Inferior parietal cortex (tissue), 1 donor: ENCODE measurements at regions not wholly inside any gene's neighbourhood (a gene's known extent, or its start where the extent isn't known, plus 50 kb on each side); places are given as distances from the start of the nearest gene placed in this dataset.
A peak's percentile ranks its signal among the peaks of the same experiment; 100 is the strongest.
"Not testable (repeated sequence)": the region's sequence is repeated elsewhere in the genome, so short reads cannot be mapped to it uniquely, and the experiment has no call there.

Experiments used
- DNase-seq: peaks from one replicate; pipeline ENCODE4 v3.0.0-alpha.2; 2016; ENCODE audit errors: extremely low spot score

DNA sequence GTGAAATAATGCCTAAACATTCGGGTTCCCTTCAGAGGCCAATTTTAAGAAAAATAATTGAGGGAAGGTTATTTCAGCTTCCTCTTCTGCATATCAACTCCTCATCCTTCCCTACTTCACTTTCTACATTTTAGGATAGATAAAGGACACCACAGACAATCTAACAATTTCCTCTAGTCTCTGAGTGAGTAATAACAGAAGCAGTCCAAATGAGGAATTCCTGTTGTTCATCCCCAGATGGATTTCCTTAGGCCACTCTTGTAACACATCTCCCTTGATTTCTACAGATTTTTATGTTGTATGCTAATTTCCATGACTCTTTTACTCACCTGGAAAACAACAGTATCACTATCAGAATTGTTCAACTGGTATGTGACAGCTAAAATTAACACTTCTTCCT lies 87.7 kb upstream of the LYPLAL1 start:
- DNase-seq = no peak

DNA sequence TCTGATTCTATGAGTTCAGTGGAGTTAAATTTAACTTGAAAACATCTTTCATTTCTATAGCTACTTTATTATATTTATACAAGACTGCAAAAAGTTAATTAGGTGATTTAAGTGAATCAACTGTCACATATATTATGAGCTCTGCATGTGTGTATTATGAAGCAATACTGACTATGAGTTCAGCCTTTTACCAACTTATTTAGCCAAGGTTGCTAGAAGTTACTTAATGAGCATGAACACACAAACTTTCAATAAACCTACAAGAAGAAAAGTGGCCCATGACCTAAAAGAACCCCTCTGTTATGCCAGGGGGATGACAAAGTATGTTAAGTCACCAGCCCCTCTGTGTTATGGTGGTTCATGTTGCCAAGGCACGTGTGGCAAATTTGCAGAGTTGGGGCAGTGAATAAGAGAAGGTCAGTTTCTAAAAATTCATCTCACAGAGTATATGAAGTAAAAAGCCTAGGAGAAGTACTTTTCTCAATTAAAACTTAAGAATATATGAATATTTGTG lies 86.7 kb upstream of the LYPLAL1 start:
- no peak for DNase-seq

DNA sequence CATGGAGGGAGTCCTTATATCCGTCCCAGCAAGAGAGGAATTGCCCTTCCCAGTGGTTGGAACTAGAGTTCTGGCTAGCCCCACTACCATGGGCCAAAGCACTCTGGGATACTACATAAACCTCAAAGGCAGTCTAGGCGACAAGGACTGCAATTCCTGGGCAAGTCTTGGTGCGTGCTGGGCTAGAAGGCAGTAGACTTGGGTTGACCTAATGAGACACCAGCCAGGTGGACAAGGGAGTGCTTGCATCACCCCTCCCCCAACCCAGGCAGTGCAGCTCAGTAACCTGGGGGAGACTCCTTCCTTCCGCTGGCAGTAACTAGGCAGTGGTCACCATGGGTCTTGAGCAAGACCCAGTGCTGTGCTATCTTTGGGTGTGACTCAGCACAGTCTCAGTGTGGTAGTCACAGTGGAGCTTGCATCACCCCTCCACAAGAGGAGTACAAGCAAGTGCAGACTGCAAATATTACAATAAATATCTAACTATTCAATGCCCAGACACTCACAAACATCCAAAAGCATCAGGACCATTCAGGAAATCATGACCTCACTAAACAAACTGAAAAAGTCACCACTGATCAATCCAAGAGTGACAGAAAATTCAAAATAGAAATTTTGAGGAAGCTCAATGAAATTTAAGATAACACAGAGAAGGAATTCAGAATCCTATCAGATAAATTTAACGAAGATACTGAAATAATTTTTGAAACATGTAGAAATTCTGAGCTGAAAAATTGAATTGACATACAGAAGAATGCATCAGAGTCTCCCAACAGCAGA lies 84.7 kb upstream of the LYPLAL1 start:
- peak; percentile 39 for DNase-seq

DNA sequence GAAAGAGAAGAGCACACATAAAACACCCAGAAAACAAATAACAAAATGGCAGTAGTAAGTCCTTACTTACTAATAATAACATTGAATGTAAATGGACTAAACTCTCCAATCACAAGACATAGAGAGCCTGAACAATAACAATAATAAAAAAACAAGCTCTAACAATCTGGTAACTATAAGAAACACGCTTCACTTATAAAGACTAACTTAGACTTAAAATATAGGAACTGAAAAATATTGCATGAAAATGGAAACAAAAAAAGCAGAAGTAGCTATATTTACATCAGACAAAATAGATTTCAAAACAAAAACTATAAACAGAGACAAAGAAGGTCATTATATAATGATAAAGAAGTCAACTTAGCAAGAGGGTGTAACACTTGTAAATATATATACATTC lies 83.1 kb upstream of the LYPLAL1 start:
- DNase-seq = no peak

DNA sequence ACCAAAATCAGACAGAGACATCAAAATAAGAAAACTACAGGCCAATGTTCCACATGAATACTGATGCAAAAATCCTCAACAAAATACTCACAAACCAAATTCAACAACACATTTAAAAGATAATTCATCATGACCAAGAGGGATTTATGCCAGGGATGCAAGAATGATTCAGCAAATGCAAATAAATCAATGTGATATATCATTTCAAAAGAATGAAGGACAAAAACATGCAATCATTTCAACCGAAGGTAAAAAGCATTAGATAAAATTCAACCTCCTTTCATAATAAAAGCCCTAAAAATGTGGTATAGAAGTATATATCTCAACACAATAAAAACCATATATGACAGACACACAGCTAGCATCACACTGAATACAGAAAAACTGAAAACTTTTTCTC lies 81.5 kb upstream of the LYPLAL1 start:
- no peak for DNase-seq

DNA sequence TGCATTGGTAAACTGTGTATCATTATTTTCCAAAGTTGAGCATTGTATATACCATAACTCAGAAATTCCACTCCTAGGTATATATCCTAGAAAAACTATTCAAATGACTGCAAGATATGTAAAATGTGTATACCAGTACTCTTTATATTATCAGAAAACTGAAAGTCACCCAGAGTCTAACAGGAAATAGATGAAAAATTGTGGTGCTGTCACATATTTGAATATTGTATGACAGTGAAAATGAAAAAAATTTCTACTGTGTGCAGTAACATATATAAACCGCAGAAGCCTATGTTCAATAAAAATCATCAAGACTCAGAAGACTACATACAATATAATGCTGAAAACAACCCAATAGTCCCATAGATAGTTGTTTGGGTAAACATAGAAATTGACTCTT lies 74.4 kb upstream of the LYPLAL1 start:
- no peak for DNase-seq

DNA sequence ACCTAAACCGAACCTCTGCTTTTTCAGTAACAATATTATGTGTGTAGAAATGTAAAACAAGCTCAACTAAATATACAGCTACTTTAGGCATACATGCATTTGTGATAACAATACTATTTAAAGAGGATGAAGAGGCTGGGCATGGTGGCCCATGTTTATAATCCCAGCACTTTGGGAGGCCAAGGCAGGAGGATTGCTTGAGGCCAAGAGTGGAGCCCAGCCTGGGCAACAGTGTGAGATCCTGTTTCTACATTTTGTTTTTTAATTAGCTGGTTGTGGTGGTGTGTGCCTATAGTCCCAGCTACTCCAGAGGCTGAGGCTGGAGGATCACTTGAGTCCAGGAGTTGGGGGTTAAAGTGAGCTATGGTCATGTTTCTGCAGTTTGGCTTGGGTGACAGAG lies 73.6 kb upstream of the LYPLAL1 start:
- no peak for DNase-seq

DNA sequence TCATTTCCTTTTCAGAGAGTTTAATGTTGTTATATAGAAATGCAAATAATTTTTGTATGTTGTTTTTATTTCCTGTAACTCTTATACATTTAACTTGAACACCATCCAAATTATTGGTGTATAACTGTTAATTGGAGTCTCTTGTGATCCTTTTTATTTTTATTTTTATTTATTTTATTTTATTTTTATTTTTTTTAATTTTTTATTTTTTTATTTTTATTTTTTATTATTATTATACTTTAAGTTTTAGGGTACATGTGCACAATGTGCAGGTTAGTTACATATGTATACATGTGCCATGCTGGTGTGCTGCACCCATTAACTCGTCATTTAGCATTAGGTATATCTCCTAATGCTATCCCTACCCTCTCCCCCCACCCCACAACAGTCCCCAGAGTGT lies 71.2 kb upstream of the LYPLAL1 start:
- DNase-seq = not testable (repeated sequence)

DNA sequence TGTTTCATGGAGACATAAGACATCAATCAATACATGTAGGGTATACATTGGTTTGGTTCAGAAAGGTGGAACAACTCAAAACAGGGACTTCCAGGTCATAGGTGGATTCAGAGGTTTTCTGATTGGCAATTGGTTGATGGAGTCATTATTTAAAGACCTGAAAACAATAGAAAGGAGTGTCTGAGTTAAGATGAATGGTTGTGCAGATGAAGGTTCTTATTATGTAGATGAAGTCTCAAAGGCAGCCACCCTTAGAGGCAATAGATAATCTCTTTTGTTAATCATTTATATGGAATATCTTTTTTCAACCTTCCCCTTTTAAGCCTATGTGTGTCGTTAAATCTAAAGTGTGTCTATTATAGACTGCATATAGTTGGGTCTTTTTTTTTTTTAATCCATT lies 67.8 kb upstream of the LYPLAL1 start:
- DNase-seq = no peak

DNA sequence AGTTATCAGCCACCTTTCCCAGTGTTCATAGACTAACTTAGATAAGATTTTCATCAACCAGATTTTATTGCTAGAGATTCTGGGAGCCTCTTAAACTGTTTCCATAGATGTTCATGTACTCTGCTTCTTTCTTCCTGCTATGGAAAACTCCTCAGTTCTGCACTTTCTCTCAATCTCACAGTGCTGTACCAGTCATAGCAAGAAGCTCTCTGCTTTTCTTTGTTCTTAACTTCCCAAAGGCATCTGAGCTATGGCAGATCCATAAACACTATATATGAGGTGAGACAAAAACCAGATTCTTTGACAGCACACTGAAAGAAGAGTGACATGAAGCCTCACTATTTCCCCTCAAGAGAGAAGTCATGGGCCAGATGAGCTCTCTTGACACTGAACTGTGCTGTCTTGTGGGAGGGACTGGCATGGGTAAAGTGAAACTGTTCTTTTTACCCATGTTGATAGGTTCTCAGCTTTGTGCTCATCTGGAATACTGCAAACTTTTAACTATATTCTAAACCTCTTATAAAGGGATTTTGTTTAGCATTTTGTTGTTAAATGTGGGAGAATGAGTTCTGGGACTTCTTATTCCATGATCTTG lies 64.2 kb upstream of the LYPLAL1 start:
- no peak for DNase-seq

DNA sequence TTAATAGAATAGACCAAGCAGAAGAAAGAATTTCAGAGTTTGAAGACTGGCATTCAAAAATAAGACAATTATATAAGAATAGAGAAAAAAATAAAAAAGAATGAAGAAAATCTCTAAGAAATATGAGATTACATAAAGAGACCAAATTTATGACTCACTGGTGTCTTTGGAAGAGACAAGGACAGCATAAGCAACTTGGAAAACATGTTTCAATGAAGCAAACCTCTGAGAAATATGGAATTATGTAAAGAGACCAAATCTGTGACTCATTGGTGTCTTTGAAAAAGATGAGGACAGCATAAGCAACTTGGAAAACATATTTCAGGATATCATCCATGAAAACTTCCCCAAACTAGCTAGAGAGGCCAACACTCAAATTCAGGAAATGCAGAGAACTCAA lies 60.4 kb upstream of the LYPLAL1 start:
- DNase-seq = no peak

DNA sequence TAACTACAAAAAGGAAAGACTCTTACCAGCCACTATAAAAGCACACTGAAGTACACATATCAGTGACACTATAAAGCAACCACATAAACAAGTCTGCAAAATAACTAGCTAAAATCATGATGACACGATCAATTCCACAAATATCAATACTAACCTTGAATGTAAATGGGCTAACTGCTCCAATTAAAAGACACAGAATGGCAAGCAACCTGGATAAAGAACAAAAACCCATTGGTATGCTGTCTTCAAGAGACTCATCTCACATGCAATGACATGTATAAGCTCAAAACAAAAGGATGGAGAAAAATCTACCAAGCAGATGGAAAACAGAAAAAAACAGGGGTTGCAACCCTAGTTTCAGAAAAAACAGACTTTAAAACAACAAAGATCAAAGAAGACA lies 59.7 kb upstream of the LYPLAL1 start:
- DNase-seq = no peak

DNA sequence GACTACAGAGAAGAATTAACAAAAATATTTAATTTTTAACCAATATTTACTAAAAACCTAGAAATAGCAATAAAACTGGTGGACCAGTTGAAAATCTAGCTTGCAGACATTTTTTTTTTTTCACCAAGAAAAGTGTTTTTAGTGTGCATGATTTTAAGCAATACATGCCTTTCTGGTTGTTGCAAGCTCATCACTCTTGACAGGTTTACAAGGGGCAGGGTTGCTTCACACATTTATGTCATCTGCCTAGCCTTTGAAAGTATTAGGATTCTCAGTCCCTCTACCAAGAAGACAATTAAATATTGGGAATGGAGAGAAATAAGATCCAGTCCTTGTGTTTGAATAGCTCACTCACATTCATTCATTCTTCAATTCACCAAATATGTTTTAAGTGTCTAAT lies 53.8 kb upstream of the LYPLAL1 start:
- DNase-seq = no peak

DNA sequence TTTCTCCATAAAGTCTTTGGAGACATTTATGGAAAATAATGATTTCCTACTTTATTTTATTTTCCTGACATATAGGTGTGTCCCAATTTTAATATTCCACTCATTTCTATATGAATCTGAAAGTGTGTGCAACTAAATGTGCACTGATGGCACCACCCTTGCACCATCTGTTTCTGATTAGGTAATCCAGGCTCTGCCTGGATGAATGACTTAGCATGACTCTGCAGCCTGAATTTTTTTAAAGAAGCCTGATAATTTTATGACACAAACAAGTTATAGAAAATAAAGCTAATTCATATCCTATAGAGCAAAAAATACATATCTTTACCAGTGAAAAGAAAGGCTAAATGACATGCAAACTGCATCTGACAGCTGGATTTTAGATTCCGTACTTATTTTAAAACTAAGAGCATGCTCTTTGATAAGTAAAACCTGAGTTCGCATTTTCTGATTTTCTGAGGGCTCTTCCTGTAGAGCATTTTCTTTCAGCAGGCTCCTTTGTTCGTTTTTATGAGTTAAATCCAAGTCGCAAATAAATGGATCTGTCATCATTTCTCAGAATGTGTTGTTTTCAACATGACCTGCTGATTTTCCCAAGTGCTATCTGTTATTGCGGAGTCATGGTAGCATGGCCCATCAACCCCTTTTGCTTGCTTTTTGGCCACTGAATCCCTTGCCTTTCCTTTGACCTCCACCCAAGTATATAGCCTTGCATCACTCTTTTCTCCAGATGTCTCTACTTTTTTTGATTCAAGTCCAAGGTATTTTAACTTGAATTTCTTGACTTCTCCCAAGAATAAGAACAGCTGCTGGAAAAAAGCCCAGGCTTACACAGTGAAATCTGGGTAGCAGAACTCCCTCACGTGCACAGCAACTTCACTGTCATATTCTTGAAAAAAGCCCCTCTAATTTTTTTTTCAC lies 52.8 kb upstream of the LYPLAL1 start:
- peak; percentile 32 for DNase-seq

DNA sequence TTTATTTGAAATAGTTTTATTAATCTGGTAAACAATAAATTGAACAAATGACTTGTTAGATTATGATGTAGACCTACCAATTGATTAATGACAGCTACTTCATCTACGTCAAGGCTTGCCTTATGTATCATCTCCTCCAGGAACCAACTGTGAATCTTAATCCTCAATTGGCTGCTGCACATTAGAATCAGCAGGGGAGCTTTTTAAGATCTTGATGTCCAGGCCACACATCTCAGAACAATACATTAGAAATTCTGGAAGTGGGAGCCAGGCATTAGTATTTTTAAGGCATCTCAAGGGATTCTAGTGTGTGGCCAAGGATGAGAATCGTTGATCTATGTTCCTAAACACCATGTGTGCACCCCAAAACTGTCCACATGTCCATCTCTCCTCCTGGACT lies 52.0 kb upstream of the LYPLAL1 start:
- DNase-seq = no peak

DNA sequence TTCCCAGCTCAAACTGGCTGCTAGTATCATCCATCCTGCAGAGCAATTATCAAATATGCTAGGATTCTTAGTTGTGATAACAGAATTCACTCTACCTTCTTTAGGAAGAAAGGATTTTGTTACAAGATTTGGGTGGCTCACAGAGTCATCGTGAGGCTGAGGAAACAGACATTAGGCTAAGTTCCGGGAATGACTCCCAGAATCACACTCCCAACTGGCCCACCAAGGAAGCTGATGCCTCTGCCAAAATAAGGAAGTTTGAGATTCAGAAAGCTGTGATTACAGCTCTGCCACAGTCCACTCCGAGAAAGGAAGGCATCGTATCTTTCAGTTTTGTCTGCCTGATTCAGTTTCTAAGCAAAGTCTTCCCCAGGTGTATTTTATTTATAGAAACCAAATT lies 50.6 kb upstream of the LYPLAL1 start:
- no peak for DNase-seq
